Keratinocyte (primary cell): ENCODE measurements at regions not wholly inside any gene's neighbourhood (a gene's known extent, or its start where the extent isn't known, plus 50 kb on each side); places are given as distances from the start of the nearest gene placed in this dataset.

ENCODE experiments used
- DNase-seq: peaks from one replicate; pipeline ENCODE4 v3.0.0-alpha.2; 2011; ENCODE audit warnings: low read depth, missing footprints, low spot score
- FAIRE-seq: peaks from 2 replicates; lab custom pipeline; 2011; peaks lifted over from hg19 to GRCh38; lab: Jason Lieb, UNC
- H2AFZ ChIP-seq: 2 replicates; pipeline ENCODE4 v1.6.0; 2012; ENCODE audit warnings: low read length, control low read depth, inconsistent platforms; ENCODE audit not compliant: control insufficient read depth
- H3K27ac ChIP-seq: 2 replicates; pipeline ENCODE4 v1.5.1; 2011; ENCODE audit warnings: low read length; ENCODE audit not compliant: control insufficient read depth, insufficient read depth
- H3K27me3 ChIP-seq: 3 replicates; pipeline ENCODE4 v1.6.0; 2011; ENCODE audit warnings: low read length; ENCODE audit not compliant: control insufficient read depth, insufficient read depth; ENCODE audit errors: extremely low read depth
- H3K36me3 ChIP-seq, 2 experiments: 2 replicates in 1 of 2; 3 replicates in 1 of 2; pipeline ENCODE4 v1.5.1; 2011; ENCODE audit warnings: low read length in 2 of 2, mild to moderate bottlenecking in 1 of 2; ENCODE audit not compliant: control insufficient read depth in 2 of 2, insufficient read depth in 2 of 2; ENCODE audit errors: extremely low read depth in 1 of 2
- H3K4me1 ChIP-seq: 3 replicates; pipeline ENCODE4 v1.5.1; 2011; ENCODE audit warnings: low read length; ENCODE audit not compliant: control insufficient read depth, insufficient read depth; ENCODE audit errors: extremely low read depth
- H3K4me2 ChIP-seq: 3 replicates; pipeline ENCODE4 v1.6.0; 2011; ENCODE audit warnings: low read depth, low read length; ENCODE audit not compliant: control insufficient read depth, insufficient read depth; ENCODE audit errors: extremely low read depth
- H3K4me3 ChIP-seq, 3 experiments: fragments of 200-600 bp in 1 of 3; sonication (generic) in 1 of 3; 2 replicates in 2 of 3; 3 replicates in 1 of 3; pipeline ENCODE4 v1.5.1; 2011 to 2016; ENCODE audit warnings: low read length in 3 of 3, mild to moderate bottlenecking in 3 of 3, control low read depth in 2 of 3, inconsistent platforms in 1 of 3, low read depth in 1 of 3, mixed read lengths in 1 of 3, mixed run types in 1 of 3, moderate library complexity in 1 of 3; ENCODE audit not compliant: control insufficient read depth in 2 of 3, insufficient read depth in 2 of 3; ENCODE audit errors: extremely low read depth in 1 of 3
- H3K79me2 ChIP-seq: 2 replicates; pipeline ENCODE4 v1.6.0; 2012; ENCODE audit warnings: low read length; ENCODE audit not compliant: control insufficient read depth, insufficient read depth
- H3K9ac ChIP-seq: 3 replicates; pipeline ENCODE4 v1.6.0; 2011; ENCODE audit warnings: low read length; ENCODE audit not compliant: control insufficient read depth, insufficient read depth; ENCODE audit errors: extremely low read depth
- H3K9me1 ChIP-seq: 3 replicates; pipeline ENCODE4 v1.6.0; 2011; ENCODE audit warnings: low read length; ENCODE audit not compliant: control insufficient read depth, insufficient read depth; ENCODE audit errors: extremely low read depth
- H3K9me3 ChIP-seq: 2 replicates; pipeline ENCODE4 v1.5.1; 2012; ENCODE audit warnings: low read depth, low read length; ENCODE audit not compliant: control insufficient read depth
- H4K20me1 ChIP-seq: 3 replicates; pipeline ENCODE4 v1.6.0; 2011; ENCODE audit warnings: low read length; ENCODE audit not compliant: control insufficient read depth, insufficient read depth; ENCODE audit errors: extremely low read depth
- CTCF ChIP-seq, 3 experiments: IDR thresholded peaks in 1 of 3; conservative IDR thresholded peaks in 1 of 3; optimal IDR thresholded peaks in 1 of 3; 2 replicates in 2 of 3; 3 replicates in 1 of 3; pipeline versions ENCODE3 to v1.5.1; 2011; ENCODE audit warnings: low read length in 3 of 3, mild to moderate bottlenecking in 3 of 3, moderate library complexity in 2 of 3, control low read depth in 1 of 3, inconsistent platforms in 1 of 3; ENCODE audit not compliant: insufficient read depth in 2 of 3; ENCODE audit errors: extremely low read depth in 1 of 3
- EZH2 ChIP-seq: IDR thresholded peaks from one replicate; pipeline ENCODE4 v1.6.1; 2012; ENCODE audit warnings: inconsistent platforms, mild to moderate bottlenecking, low read length, moderate library complexity
- dilution Hi-C: fragments of 300-500 bp; cut with MboI; formaldehyde crosslinking; loops from one replicate; pipeline ENCODE4 v1.7.0; 2020; ENCODE audit warnings: low sequenced_read_pairs; ENCODE audit not compliant: extremely low pct_ligation_motif_present

- H3K27me3 ChIP-seq, result no peaks in the 10 kb centered on the region
- H3K9me1 ChIP-seq, result no peaks in the 10 kb centered on the region
- H3K9me3 ChIP-seq, result no peaks in the 10 kb centered on the region
- H3K79me2 ChIP-seq, result no peaks in the 10 kb centered on the region
- H3K4me3 ChIP-seq, result no peak overlapping the region
- H2AFZ ChIP-seq, result no peak overlapping the region
- FAIRE-seq (no peak), DNase-seq (no peak)
- H3K36me3 ChIP-seq, result no peaks in the 10 kb centered on the region
- H3K4me2 ChIP-seq, result no peak overlapping the region
- H3K9ac ChIP-seq, result no peak overlapping the region
- no peak overlapping the region for H3K27ac ChIP-seq
- dilution Hi-C loops, result no loop called here
- H3K4me1 ChIP-seq, result peaks cover 20% of the 10 kb centered on the region
- TF ChIP-seq EZH2, result no peak
- TF ChIP-seq CTCF (optimal IDR thresholded peaks at IDR 0.05 in 1 of 3, IDR thresholded peaks at IDR 0.05 in 1 of 3, conservative IDR thresholded peaks at IDR 0.05 in 1 of 3; ENCODE audit: extremely low read depth in 1 of 3, insufficient read depth in 2 of 3, low read length in 3 of 3), result no peak
- no peaks in the 10 kb centered on the region for H4K20me1 ChIP-seq
These were observed 196.2 kb downstream of the MYCN start for GRCh38 chr2:16136461-16137035.

GRCh38 chr2:16135913-16136310 is 195.6 kb downstream of the MYCN start:
- dilution Hi-C loops, result no loop called here
- Histone ChIP-seq H3K9me1 (no peaks in the 10 kb centered on the region), H3K79me2 (no peaks in the 10 kb centered on the region), H2AFZ (peak overlapping the region; percentile 1), H3K27me3 (no peaks in the 10 kb centered on the region), H3K4me2 (no peak overlapping the region), H3K27ac (peak overlapping the region; percentile 16), H3K9ac (no peak overlapping the region), H4K20me1 (no peaks in the 10 kb centered on the region), H3K4me1 (peaks cover 20% of the 10 kb centered on the region), H3K4me3 (no peak overlapping the region), H3K36me3 (no peaks in the 10 kb centered on the region), H3K9me3 (no peaks in the 10 kb centered on the region)
- TF ChIP-seq CTCF (optimal IDR thresholded peaks at IDR 0.05 in 1 of 3, IDR thresholded peaks at IDR 0.05 in 1 of 3, conservative IDR thresholded peaks at IDR 0.05 in 1 of 3; ENCODE audit: extremely low read depth in 1 of 3, insufficient read depth in 2 of 3, low read length in 3 of 3) (no peak), EZH2 (no peak)
- FAIRE-seq (no peak), DNase-seq (no peak)
